Endothelial cell (in vitro differentiated cells): ENCODE measurements at regions not wholly inside any gene's neighbourhood (a gene's known extent, or its start where the extent isn't known, plus 50 kb on each side); places are given as distances from the start of the nearest gene placed in this dataset.

Experiments
- DNase-seq: peaks from one replicate; pipeline ENCODE4 v3.0.0; 2021; ENCODE audit warnings: low spot score
- H3K27ac Mint-ChIP-seq: one replicate; pipeline ENCODE4 v1.8.0; 2021; ENCODE audit warnings: mixed read lengths, inconsistent platforms; ENCODE audit not compliant: unreplicated experiment
- H3K27me3 Mint-ChIP-seq: one replicate; pipeline ENCODE4 v1.8.0; 2021; ENCODE audit warnings: mild to moderate bottlenecking, moderate library complexity, mixed read lengths, inconsistent platforms; ENCODE audit not compliant: unreplicated experiment
- H3K36me3 Mint-ChIP-seq: one replicate; pipeline ENCODE4 v1.8.0; 2021; ENCODE audit warnings: mild to moderate bottlenecking, low read depth, mixed read lengths, inconsistent platforms; ENCODE audit not compliant: unreplicated experiment
- H3K4me1 Mint-ChIP-seq: one replicate; pipeline ENCODE4 v1.8.0; 2021; ENCODE audit warnings: mild to moderate bottlenecking, mixed read lengths, inconsistent platforms; ENCODE audit not compliant: unreplicated experiment
- H3K4me3 Mint-ChIP-seq: one replicate; pipeline ENCODE4 v1.8.0; 2021; ENCODE audit warnings: mild to moderate bottlenecking, mixed read lengths, inconsistent platforms; ENCODE audit not compliant: unreplicated experiment
- H3K9me3 Mint-ChIP-seq: one replicate; pipeline ENCODE4 v1.8.0; 2021; ENCODE audit warnings: mixed read lengths, inconsistent platforms; ENCODE audit not compliant: unreplicated experiment
- CTCF ChIP-seq: fragments of 200-600 bp; sonication (generic); IDR thresholded peaks from one replicate; pipeline ENCODE4 v1.5.0; 2021; ENCODE audit warnings: antibody characterized with exemption; ENCODE audit not compliant: unreplicated experiment

- Mint-ChIP-seq H3K27ac (no peak overlapping the region), H3K9me3 (no peaks in the 10 kb centered on the region)
These were observed 282.2 kb downstream of the MREG start for GRCh38 chr2:215731108-215731658.

GRCh38 chr2:215729985-215730620, 283.2 kb downstream of the MREG start:
- no peaks in the 10 kb centered on the region for H3K36me3 Mint-ChIP-seq
- DNase-seq = no peak
- no peak overlapping the region for H3K27ac Mint-ChIP-seq
- no peak overlapping the region for H3K4me3 Mint-ChIP-seq
- peaks cover 4% of the 10 kb centered on the region for H3K27me3 Mint-ChIP-seq
- H3K4me1 Mint-ChIP-seq = no peaks in the 10 kb centered on the region
- no peak for TF ChIP-seq CTCF
- no peaks in the 10 kb centered on the region for H3K9me3 Mint-ChIP-seq

More at GRCh38 chr2:215731108-215731658, 282.2 kb downstream of the MREG start:
- no peaks in the 10 kb centered on the region for H3K36me3 Mint-ChIP-seq
- no peaks in the 10 kb centered on the region for H3K4me1 Mint-ChIP-seq
- no peak overlapping the region for H3K4me3 Mint-ChIP-seq
- no peak for TF ChIP-seq CTCF
- H3K27me3 Mint-ChIP-seq = peaks cover 2% of the 10 kb centered on the region
- no peak for DNase-seq

- no peaks in the 10 kb centered on the region for H3K9me3 Mint-ChIP-seq
- DNase-seq = no peak
- H3K36me3 Mint-ChIP-seq = no peaks in the 10 kb centered on the region
- no peaks in the 10 kb centered on the region for H3K4me1 Mint-ChIP-seq
- no peak for TF ChIP-seq CTCF
- H3K4me3 Mint-ChIP-seq = no peak overlapping the region
- H3K27ac Mint-ChIP-seq = no peak overlapping the region
- peaks cover 2% of the 10 kb centered on the region for H3K27me3 Mint-ChIP-seq
These were observed 284.8 kb downstream of the MREG start for GRCh38 chr2:215728504-215729065.

- no peaks in the 10 kb centered on the region for H3K36me3 Mint-ChIP-seq
- DNase-seq = no peak
- H3K4me3 Mint-ChIP-seq = no peak overlapping the region
- no peaks in the 10 kb centered on the region for H3K4me1 Mint-ChIP-seq
- no peaks in the 10 kb centered on the region for H3K9me3 Mint-ChIP-seq
- peaks cover 2% of the 10 kb centered on the region for H3K27me3 Mint-ChIP-seq
- H3K27ac Mint-ChIP-seq = no peak overlapping the region
- TF ChIP-seq CTCF = no peak
These were observed 285.5 kb downstream of the MREG start for GRCh38 chr2:215727507-215728503.
